Natural killer cell (primary cell): ENCODE measurements at regions not wholly inside any gene's neighbourhood (a gene's known extent, or its start where the extent isn't known, plus 50 kb on each side); places are given as distances from the start of the nearest gene placed in this dataset.

Experiments
- ATAC-seq, 3 donors: fragments of 150-1000 bp in 2 of 3; fragments of 200-7000 bp in 1 of 3; cut with Tn5 transposase; 1 replicate in 1 of 3; 2 replicates in 2 of 3; pipeline ENCODE4 v1.10.0; 2021; ENCODE audit warnings: mild to moderate bottlenecking in 2 of 3, moderate library complexity in 2 of 3
- DNase-seq, 2 donors: peaks; one replicate each; pipeline versions ENCODE4 v3.0.0 to v3.0.0-alpha.2; 2013 to 2021; ENCODE audit warnings: mixed read lengths in 1 of 2
- H3K27ac ChIP-seq: one replicate; pipeline ENCODE4 v1.5.1; 2013; ENCODE audit warnings: mild to moderate bottlenecking, low read length
- H3K27me3 ChIP-seq: one replicate; pipeline ENCODE4 v1.6.1; 2013; ENCODE audit warnings: low read length; ENCODE audit not compliant: control insufficient read depth, insufficient read depth
- H3K36me3 ChIP-seq: one replicate; pipeline ENCODE4 v1.6.1; 2013; ENCODE audit warnings: low read length; ENCODE audit not compliant: control insufficient read depth, insufficient read depth
- H3K4me1 ChIP-seq: one replicate; pipeline ENCODE4 v1.6.1; 2013; ENCODE audit warnings: low read length; ENCODE audit not compliant: control insufficient read depth, insufficient read depth
- H3K4me3 ChIP-seq: one replicate; pipeline ENCODE4 v1.5.1; 2013; ENCODE audit warnings: low read length
- H3K9me3 ChIP-seq: one replicate; pipeline ENCODE4 v1.6.1; 2013; ENCODE audit warnings: low read length; ENCODE audit not compliant: control insufficient read depth, insufficient read depth
- H3K27ac Mint-ChIP-seq, 2 donors: one replicate each; pipeline ENCODE4 v1.8.0; 2022; ENCODE audit warnings: mild to moderate bottlenecking in 2 of 2, mixed read lengths in 2 of 2, moderate library complexity in 1 of 2
- H3K27me3 Mint-ChIP-seq, 2 donors: one replicate each; pipeline ENCODE4 v1.8.0; 2022; ENCODE audit warnings: low read depth in 2 of 2, mixed read lengths in 2 of 2
- H3K36me3 Mint-ChIP-seq: one replicate; pipeline ENCODE4 v1.8.0; 2022; ENCODE audit warnings: mixed read lengths
- H3K4me1 Mint-ChIP-seq, 2 donors: one replicate each; pipeline ENCODE4 v1.8.0; 2022; ENCODE audit warnings: mixed read lengths in 2 of 2
- H3K4me3 Mint-ChIP-seq: one replicate; pipeline ENCODE4 v1.8.0; 2022; ENCODE audit warnings: mild to moderate bottlenecking, moderate library complexity, mixed read lengths
- H3K9me3 Mint-ChIP-seq, 2 donors: one replicate each; pipeline ENCODE4 v1.8.0; 2022; ENCODE audit warnings: mixed read lengths in 2 of 2
- CTCF ChIP-seq: fragments of 200-600 bp; IDR thresholded peaks from one replicate; pipeline ENCODE4 v1.8.0; 2022; ENCODE audit warnings: antibody characterized with exemption
- WGBS: methylation state at CpG from one replicate; pipeline ENCODE4 v1.1.7; 2013; ENCODE audit warnings: missing lambda C conversion rate; ENCODE audit not compliant: insufficient coverage; 5-methylcytosine and 5-hydroxymethylcytosine counted together
- intact Hi-C: fragments of 100-400 bp; cut with micrococcal nuclease; formaldehyde crosslinking; loops from one replicate; pipeline ENCODE4 v1.14.2; 2022

GRCh38 chr2:37809931-37810570 lies 115.0 kb upstream of the RMDN2 start:
- Histone ChIP-seq H3K36me3 (no peaks in the 10 kb centered on the region), H3K9me3 (no peaks in the 10 kb centered on the region), H3K27ac (no peak overlapping the region), H3K4me1 (no peaks in the 10 kb centered on the region), H3K27me3 (no peaks in the 10 kb centered on the region), H3K4me3 (no peak overlapping the region)
- intact Hi-C loops = loop anchor here (1.0 kb wide), 1 partner anchor 264 kb away; no protein-coding TSS in a partner anchor
- H3K4me3 Mint-ChIP-seq = no peak overlapping the region
- peaks cover 0 to 7% of the 10 kb centered on the region in 2 donors for H3K27me3 Mint-ChIP-seq
- no peak for DNase-seq
- H3K4me1 Mint-ChIP-seq = peaks cover 10 to 12% of the 10 kb centered on the region in 2 donors
- no peak for TF ChIP-seq CTCF
- 100% methylated on average over 1 of the region's 2 CpGs for WGBS
- no peak for ATAC-seq
- H3K9me3 Mint-ChIP-seq = no peaks in the 10 kb centered on the region
- no peak overlapping the region for H3K27ac Mint-ChIP-seq
- no peaks in the 10 kb centered on the region for H3K36me3 Mint-ChIP-seq

GRCh38 chr2:37812414-37812813 lies 112.7 kb upstream of the RMDN2 start:
- H3K27me3 Mint-ChIP-seq = peaks cover 0 to 3% of the 10 kb centered on the region in 2 donors
- no peaks in the 10 kb centered on the region for H3K9me3 Mint-ChIP-seq
- Histone ChIP-seq H3K4me1 (no peaks in the 10 kb centered on the region), H3K9me3 (no peaks in the 10 kb centered on the region), H3K27ac (no peak overlapping the region), H3K27me3 (no peaks in the 10 kb centered on the region), H3K36me3 (no peaks in the 10 kb centered on the region), H3K4me3 (no peak overlapping the region)
- 94% methylated on average over 1 of the region's 1 CpG for WGBS
- intact Hi-C loops = no loop called here
- no peak overlapping the region for H3K27ac Mint-ChIP-seq
- DNase-seq (no peak), ATAC-seq (no peak)
- H3K4me1 Mint-ChIP-seq = peaks cover 10 to 18% of the 10 kb centered on the region in 2 donors
- no peak for TF ChIP-seq CTCF
- H3K36me3 Mint-ChIP-seq = no peaks in the 10 kb centered on the region
- H3K4me3 Mint-ChIP-seq = no peak overlapping the region

- peaks cover 0 to 3% of the 10 kb centered on the region in 2 donors for H3K27me3 Mint-ChIP-seq
- intact Hi-C loops = no loop called here
- ATAC-seq = no peak
Measured at GRCh38 chr2:37812941-37813730, 112.0 kb upstream of the RMDN2 start.

More at GRCh38 chr2:37812941-37813730, 112.0 kb upstream of the RMDN2 start:
- no peaks in the 10 kb centered on the region for H3K36me3 ChIP-seq
- no peaks in the 10 kb centered on the region for H3K4me1 ChIP-seq
- DNase-seq = no peak
- Mint-ChIP-seq H3K36me3 (no peaks in the 10 kb centered on the region), H3K4me1 (peaks cover 10 to 18% of the 10 kb centered on the region in 2 donors), H3K4me3 (no peak overlapping the region), H3K27ac (no peak overlapping the region), H3K9me3 (no peaks in the 10 kb centered on the region)
- WGBS = 93% methylated on average over 10 of the region's 10 CpGs
- H3K27ac ChIP-seq = no peak overlapping the region
- no peak for TF ChIP-seq CTCF
- no peak overlapping the region for H3K4me3 ChIP-seq
- H3K27me3 ChIP-seq = no peaks in the 10 kb centered on the region
- no peaks in the 10 kb centered on the region for H3K9me3 ChIP-seq
